ENCODE measurements at regions not wholly inside any gene's neighbourhood (a gene's known extent, or its start where the extent isn't known, plus 50 kb on each side); places are given as distances from the start of the nearest gene placed in this dataset.

DNA sequence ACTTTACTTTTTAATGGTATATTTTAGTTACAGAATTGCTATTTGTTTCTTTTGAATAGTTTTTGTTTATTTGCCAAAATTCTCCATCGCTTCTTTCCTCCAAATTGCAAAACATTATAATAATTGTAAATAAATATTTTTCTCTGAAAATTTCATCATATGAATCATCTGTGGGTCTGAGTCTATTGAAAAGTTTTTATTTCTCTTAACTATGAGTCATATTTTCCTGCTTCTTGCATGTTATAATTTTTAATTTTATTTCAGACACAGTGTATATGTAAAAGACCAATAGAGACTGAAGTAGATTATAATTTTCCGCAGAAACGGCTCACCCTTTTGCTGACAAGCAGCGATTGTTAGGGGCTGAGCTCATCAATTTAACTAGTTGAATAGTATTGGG, 279.1 kb upstream of the IL12B start:
- TF ChIP-seq, protein P1, sequence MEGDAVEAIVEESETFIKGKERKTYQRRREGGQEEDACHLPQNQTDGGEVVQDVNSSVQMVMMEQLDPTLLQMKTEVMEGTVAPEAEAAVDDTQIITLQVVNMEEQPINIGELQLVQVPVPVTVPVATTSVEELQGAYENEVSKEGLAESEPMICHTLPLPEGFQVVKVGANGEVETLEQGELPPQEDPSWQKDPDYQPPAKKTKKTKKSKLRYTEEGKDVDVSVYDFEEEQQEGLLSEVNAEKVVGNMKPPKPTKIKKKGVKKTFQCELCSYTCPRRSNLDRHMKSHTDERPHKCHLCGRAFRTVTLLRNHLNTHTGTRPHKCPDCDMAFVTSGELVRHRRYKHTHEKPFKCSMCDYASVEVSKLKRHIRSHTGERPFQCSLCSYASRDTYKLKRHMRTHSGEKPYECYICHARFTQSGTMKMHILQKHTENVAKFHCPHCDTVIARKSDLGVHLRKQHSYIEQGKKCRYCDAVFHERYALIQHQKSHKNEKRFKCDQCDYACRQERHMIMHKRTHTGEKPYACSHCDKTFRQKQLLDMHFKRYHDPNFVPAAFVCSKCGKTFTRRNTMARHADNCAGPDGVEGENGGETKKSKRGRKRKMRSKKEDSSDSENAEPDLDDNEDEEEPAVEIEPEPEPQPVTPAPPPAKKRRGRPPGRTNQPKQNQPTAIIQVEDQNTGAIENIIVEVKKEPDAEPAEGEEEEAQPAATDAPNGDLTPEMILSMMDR (IDR thresholded peaks at IDR 0.05; ENCODE audit: poor library complexity, severe bottlenecking) = no peak
- no peaks in the 10 kb centered on the region for H3K4me1 ChIP-seq (ENCODE audit: insufficient read depth, poor library complexity, severe bottlenecking)
- DNase-seq (ENCODE audit: low spot score) (no peak), ATAC-seq (ENCODE audit: low read depth) (no peak)
- H3K4me3 ChIP-seq (ENCODE audit: severe bottlenecking) = no peak overlapping the region
- H3K9me3 ChIP-seq (ENCODE audit: severe bottlenecking) = no peaks in the 10 kb centered on the region
- H3K36me3 ChIP-seq (ENCODE audit: low read depth) = no peaks in the 10 kb centered on the region
- no peak overlapping the region for H3K27ac ChIP-seq (ENCODE audit: poor library complexity, severe bottlenecking)
- H3K27me3 ChIP-seq (ENCODE audit: insufficient read depth, poor library complexity, severe bottlenecking) = no peaks in the 10 kb centered on the region

DNA sequence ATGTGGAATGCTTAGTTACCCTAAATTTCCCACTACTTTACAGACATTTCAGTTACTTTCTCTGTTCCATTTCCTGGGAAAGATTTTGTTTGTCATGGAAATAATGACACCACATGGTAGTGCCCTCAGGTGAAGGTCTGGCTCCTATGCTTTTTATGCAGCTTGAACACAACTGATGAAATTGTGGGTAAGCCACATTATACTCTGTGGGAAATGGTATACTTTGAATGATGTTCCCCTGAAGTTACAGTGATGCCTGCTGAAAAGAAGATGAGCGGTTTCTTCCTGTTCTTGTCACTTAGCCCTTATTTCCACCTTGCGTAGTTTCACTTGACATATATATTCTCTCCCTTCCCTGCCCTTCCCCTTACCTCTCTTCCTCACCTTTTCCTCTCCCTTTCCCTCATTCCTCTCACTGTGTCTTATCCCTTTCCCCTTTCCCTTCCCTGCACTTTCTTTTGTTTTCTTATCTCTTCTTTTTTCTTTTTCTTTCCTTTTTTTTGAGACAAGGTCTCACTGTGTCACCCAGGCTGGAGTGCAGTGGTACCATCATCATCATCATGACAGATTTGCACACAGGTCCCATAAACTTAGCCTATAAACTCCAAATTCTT, 280.8 kb upstream of the IL12B start:
- no peaks in the 10 kb centered on the region for H3K4me1 ChIP-seq (ENCODE audit: insufficient read depth, poor library complexity, severe bottlenecking)
- H3K27ac ChIP-seq (ENCODE audit: poor library complexity, severe bottlenecking) = no peak overlapping the region
- TF ChIP-seq, protein P1 (IDR thresholded peaks at IDR 0.05; ENCODE audit: poor library complexity, severe bottlenecking) = no peak
- no peak overlapping the region for H3K4me3 ChIP-seq (ENCODE audit: severe bottlenecking)
- DNase-seq (ENCODE audit: low spot score) = no peak
- ATAC-seq (ENCODE audit: low read depth) = no peak
- H3K27me3 ChIP-seq (ENCODE audit: insufficient read depth, poor library complexity, severe bottlenecking) = no peaks in the 10 kb centered on the region
- H3K36me3 ChIP-seq (ENCODE audit: low read depth) = no peaks in the 10 kb centered on the region
- no peaks in the 10 kb centered on the region for H3K9me3 ChIP-seq (ENCODE audit: severe bottlenecking)

DNA sequence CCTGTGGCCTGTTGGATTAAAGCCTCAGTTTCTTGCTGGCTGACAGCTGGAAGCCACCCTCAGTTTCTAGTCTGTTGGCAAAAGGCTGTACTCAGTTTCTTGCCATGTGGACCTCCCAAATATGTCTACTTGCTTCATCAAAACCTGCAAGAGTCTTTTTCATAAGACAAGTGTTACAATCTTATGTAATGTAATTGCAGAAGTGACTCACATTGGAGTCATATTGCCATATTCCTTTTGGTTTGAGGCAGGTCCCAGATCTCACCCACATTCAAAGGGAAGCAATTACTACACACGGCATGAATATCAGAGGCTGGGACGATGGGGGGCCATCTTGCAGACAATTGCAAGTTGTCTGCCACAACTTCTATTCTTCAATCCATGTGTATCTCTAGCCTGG, 286.7 kb upstream of the IL12B start:
- Histone ChIP-seq H3K9me3 (ENCODE audit: severe bottlenecking) (no peaks in the 10 kb centered on the region), H3K36me3 (ENCODE audit: low read depth) (no peaks in the 10 kb centered on the region), H3K27me3 (ENCODE audit: insufficient read depth, poor library complexity, severe bottlenecking) (no peaks in the 10 kb centered on the region), H3K27ac (ENCODE audit: poor library complexity, severe bottlenecking) (no peak overlapping the region), H3K4me3 (ENCODE audit: severe bottlenecking) (no peak overlapping the region), H3K4me1 (ENCODE audit: insufficient read depth, poor library complexity, severe bottlenecking) (no peaks in the 10 kb centered on the region)
- ATAC-seq (ENCODE audit: low read depth) (peak; percentile 85), DNase-seq (ENCODE audit: low spot score) (no peak)
- TF ChIP-seq, protein P1 (IDR thresholded peaks at IDR 0.05; ENCODE audit: poor library complexity, severe bottlenecking) = no peak

DNA sequence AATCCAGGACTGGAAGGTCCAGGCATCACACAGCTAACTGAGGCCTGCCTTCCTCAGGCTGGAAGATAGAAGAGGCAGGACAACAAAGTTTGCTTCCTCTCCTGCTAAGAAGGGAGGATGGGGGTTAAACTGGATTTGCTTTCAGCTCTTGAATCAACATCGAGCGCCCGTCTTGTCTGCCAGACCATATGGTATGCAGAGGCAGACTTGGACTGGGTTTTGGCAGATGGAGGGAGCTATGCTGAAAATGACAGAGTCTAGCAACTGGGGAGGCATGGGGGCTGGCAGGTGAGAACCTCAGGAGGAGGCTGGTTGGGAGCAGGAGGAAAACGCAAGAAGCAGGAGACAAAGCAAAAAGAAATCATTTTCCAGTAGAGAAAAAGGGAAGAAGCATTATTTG, 289.5 kb upstream of the IL12B start:
- Histone ChIP-seq H3K27me3 (ENCODE audit: insufficient read depth, poor library complexity, severe bottlenecking) (no peaks in the 10 kb centered on the region), H3K36me3 (ENCODE audit: low read depth) (no peaks in the 10 kb centered on the region), H3K4me1 (ENCODE audit: insufficient read depth, poor library complexity, severe bottlenecking) (no peaks in the 10 kb centered on the region), H3K4me3 (ENCODE audit: severe bottlenecking) (no peak overlapping the region), H3K27ac (ENCODE audit: poor library complexity, severe bottlenecking) (no peak overlapping the region), H3K9me3 (ENCODE audit: severe bottlenecking) (peaks cover 3% of the 10 kb centered on the region)
- TF ChIP-seq, protein P1 (IDR thresholded peaks at IDR 0.05; ENCODE audit: poor library complexity, severe bottlenecking) = no peak
- DNase-seq (ENCODE audit: low spot score) (no peak), ATAC-seq (ENCODE audit: low read depth) (no peak)

DNA sequence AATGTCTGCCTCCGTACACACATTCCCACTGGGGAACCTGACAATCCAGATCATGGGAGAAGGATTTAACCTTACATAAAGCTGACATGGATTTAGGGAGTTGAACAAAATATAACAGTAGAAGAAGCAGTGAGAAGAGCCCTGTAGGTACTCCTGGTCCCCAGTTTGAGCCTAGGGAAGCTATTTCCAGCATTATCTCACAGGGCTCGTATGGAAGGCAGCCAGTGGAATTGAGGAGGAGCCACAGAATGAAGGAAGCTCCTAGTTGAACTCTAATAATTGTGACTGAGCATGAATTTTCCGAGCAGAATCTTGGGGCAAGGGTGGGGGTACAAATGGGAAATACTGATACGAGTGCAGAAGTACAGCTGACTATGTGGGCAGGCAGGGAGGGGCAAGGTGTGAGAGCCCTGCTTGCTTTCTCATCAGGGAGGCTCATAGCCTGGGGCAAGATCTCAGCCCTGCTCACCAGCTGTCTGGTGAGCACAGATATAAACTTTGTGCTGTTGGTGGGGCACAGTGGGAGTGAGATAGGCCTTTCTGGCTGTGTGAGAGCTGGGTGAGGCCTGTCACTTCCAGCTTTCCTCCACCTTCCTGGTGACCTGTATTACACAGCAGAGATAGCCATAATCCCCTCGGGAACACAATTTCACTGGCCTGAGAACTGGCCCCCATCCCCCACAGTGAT, 290.7 kb upstream of the IL12B start:
- peaks cover 3% of the 10 kb centered on the region for H3K9me3 ChIP-seq (ENCODE audit: severe bottlenecking)
- TF ChIP-seq, protein P1 (IDR thresholded peaks at IDR 0.05; ENCODE audit: poor library complexity, severe bottlenecking) = no peak
- DNase-seq (ENCODE audit: low spot score) = no peak

More for the DNA sequence above, 290.7 kb upstream of the IL12B start:
- Histone ChIP-seq H3K27ac (ENCODE audit: poor library complexity, severe bottlenecking) (no peak overlapping the region), H3K27me3 (ENCODE audit: insufficient read depth, poor library complexity, severe bottlenecking) (no peaks in the 10 kb centered on the region), H3K4me1 (ENCODE audit: insufficient read depth, poor library complexity, severe bottlenecking) (no peaks in the 10 kb centered on the region), H3K36me3 (ENCODE audit: low read depth) (no peaks in the 10 kb centered on the region), H3K4me3 (ENCODE audit: severe bottlenecking) (no peak overlapping the region)
- peak; percentile 78 for ATAC-seq (ENCODE audit: low read depth)
